Glomerular visceral epithelial cell (primary cell): ENCODE measurements at regions not wholly inside any gene's neighbourhood (a gene's known extent, or its start where the extent isn't known, plus 50 kb on each side); places are given as distances from the start of the nearest gene placed in this dataset.
A peak's percentile ranks its signal among the peaks of the same experiment; 100 is the strongest.
"Not testable (repeated sequence)": the region's sequence is repeated elsewhere in the genome, so short reads cannot be mapped to it uniquely, and the experiment has no call there.

Experiments
- DNase-seq: peaks from one replicate; pipeline ENCODE4 v3.0.0-alpha.2; 2016; ENCODE audit errors: extremely low spot score

DNA sequence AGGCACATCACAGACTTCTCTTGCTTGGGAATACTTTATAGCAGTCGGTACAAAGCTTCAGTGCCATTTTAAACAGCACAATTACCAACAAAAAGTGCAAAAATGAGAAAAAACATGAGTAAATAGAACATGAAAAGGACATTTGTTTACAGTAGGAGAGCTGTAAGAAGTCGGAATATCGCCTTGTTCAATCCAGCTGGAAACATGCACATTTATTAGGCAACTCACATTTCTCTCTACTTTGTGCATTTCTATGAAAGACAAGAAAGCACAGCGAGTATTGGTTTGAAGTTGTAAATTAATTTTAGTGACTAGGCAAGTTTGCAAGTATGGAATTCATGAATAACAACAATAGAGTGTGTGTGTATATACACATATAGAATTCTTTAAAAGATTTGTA lies 484.7 kb downstream of the DACH1 start:
- DNase-seq: no peak

DNA sequence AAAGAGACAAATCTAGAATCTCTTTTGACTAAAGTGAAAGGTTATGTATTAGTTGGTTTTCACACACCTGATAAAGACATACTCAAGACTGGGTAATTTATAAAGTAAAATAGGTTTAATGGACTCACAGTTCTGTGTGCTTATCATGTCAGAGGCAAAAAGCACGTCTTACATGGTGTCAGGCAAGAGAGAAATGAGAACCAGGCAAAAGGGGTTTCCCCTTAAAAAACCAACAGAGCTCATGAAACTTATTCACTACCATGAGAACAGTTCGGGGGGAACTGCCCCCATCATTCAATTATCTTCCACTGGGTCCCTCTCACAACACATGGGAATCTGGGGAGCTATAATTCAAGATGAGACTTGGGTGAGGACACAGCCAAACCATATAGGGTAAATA lies 486.8 kb downstream of the DACH1 start:
- DNase-seq: no peak

DNA sequence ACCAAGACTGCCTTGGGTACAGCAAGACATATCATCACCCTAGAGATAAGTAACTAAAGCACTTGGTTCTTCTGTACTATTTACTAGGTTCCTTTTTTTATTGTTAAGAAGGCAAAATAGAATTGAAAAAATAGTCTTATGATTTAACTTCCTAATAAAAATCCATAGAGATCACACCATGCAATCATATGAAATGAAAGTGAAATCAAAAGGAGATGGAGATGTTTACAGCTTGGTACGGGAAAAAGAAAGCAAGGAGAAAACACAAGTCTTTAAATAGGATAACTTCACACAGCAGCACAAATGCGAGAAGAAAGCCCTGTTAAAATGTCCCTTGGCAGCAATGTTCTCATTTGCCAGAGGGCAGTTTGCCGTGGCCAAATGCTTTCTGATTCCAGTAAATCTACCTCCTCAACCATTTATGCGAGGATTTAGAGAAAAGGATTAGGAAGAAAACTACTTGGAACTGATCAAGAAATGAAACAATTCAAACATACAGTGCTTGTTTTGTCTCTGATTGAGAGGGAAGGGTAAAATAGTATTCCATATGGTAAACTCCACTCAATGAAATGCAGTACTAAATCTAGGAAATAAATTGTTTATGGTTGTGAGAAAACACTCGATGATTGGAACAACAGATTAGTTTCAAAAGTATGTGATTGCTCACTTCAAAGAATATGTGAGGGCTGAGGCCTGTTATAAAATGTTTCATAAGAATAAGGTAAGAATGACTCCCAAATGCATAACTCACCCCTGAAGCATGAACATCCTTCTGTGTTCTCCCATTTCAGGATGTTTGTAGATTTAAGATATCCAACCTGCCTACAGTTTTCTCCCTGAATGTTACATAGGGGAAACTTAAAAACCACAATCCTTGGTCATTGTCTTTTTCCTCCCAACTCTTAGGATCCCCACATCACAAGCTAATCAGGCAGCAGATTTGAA lies 487.8 kb downstream of the DACH1 start:
- no peak for DNase-seq

DNA sequence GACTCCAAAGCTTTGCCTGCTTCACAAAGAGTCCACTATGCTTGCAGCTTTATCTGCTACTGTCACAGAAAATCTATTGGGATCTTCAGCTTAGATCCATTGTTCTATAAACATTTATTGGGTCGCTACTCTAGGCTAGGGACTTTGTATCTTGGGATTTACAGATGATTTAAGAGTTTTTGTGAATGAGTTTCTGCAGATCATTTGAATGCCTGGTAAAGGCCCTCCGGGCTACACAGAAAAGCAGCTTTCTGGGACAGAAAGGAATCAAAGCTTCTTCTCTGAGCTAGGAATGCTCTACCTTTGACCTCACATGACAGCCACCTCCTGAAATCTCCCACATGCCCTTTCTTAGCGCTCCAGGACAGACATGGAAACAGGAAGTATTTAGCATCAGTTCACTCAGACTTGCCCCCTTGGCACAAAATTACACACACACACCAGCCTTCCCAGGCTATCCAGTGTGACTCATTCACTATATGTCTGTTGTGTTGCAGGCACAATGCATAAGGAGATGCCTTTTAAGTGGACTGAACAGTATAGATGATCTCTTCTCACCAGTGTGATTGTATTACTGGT lies 492.4 kb downstream of the DACH1 start:
- DNase-seq: no peak

DNA sequence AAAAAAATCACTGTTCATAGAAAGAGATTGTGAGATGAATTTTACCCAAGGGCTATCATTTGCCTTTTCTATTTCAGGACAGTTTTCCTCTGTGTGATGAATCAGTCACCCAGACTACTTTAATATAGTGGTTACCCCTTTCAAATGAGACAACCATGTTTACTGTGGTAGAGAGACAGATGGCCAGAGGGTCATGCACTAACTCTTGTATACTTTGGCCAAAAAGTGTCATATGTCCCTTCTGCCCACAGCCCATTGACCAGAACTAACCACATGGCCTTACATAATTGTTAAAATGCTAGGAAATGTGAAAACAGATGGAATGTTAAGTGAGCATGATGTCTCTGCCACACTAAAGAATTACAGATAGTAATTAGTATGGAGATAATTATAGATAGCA lies 498.7 kb downstream of the DACH1 start:
- DNase-seq: no peak

DNA sequence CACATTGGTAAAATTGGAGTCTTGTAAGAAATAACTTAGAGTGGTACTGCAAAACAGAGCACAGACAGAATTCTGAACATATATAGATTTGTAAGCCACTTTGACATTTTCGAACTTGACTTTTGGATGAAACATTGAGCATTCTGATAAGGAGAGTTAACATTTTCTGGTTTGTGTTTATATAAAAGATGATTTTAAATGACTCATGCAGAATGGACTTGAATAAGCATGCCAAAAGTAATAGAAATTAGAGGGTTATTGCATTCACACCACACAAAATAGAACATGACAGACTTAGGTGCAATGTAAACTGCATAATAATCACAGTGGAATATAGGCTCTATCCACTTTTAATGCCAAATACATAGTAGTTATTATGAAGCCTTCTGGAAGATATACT lies 507.0 kb downstream of the DACH1 start:
- DNase-seq: no peak

DNA sequence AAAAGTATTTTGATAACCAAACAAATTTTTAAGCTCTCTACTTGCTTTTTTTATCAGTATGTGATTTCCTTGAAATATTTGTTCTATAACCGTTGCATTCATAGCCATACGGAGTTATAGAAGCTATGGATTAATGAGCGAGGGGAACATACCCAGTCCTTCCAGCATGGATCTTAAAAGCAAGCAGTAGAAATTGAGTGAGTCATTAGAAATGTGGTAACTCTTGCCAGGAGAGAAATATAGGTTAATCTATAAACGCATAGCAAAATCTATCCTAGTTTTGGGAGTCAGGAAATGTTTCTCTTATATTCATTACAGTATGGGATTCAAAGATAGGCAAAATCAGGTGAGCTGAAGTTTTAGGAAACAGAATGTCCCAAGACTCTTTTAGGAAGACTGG lies 507.4 kb downstream of the DACH1 start:
- no peak for DNase-seq

DNA sequence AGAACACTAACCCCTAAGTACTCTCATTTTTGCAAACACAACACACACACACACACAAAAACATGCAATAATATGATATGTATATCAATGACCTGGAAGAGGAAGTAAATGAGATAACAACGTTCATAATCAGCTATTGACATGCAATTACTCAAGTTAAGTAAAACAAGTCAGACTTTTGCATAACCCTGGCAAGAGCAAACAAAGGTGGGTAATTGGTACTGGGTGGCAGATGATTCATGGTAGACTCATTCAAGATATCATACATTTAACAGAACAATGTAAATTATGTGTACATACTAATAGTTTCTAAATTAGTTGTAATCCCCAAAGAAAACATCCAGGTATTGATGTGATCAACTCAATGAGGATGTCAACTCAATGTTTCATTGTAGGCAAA lies 508.8 kb downstream of the DACH1 start:
- DNase-seq: no peak

DNA sequence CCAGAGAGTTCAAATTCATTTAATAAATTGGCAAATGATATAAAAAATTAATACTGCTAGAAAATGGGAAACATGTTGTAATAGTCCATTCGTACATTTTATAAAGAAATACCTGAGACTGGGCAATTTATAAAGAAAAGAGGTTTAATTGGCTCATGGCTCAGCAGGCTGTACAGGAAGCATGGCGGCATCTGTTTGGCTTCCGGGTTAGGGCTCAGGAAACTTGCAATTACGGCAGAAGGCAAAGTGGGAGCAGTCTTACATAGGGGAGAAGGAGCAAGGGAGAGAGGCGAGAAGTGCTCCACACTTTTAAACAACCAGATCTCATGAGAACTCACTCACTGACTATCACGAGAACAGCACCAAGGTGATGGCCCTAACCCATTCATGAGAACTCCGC lies 512.0 kb downstream of the DACH1 start:
- no peak for DNase-seq

DNA sequence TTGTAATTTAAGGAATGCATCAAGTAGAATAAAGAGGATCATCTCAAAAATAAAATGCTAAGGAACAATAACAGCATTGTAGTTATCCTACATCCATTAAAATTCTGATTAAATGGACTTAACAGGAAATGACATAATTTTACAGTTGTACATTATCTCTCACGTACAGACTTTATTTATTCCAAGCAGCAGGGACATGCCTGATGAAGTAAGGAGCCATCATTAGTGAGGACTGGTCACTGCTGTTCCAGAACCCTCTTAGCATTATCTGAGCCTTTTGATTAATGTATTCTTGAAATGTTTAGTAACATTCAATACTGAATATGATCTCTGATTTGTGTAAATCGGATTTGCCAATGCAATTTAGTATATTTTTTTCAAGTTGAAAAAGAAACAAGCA lies 516.1 kb downstream of the DACH1 start:
- no peak for DNase-seq

DNA sequence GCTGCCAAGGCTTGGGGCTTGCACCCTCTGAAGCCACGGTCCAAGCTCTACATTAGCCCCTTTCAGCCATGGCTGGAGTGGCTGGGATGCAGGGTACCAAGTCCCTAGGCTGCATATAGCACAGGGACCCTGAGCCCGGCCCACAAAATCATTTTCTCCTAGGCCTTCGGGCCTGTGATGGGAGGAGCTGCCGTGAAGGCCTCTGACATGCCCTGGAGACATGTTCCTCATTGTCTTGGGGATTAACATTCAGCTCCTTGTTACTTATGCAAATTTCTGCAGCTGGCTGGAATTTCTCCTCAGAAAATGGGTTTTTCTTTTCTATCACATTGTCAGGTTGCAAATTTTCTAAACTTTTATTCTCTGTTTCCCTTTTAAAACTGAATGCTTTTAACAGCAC lies 521.1 kb downstream of the DACH1 start:
- DNase-seq: not testable (repeated sequence)

DNA sequence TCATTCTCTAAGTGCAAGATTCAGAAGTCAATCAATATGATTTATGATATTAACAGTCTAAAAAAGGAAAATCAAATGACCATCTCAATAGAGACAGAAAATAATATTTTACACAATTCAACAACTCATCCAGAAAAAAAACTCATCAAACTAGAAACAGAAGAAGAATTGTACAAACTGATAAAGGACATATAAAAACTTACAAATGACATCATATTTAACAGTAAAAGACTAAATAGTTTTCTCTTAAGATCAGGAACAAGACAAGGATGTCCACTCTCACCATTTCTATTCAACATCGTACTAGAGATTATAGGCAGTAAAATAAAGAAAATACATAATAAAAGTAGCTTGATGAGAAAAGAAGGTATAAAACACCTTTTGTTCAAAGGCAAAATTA lies 527.3 kb downstream of the DACH1 start:
- no peak for DNase-seq

DNA sequence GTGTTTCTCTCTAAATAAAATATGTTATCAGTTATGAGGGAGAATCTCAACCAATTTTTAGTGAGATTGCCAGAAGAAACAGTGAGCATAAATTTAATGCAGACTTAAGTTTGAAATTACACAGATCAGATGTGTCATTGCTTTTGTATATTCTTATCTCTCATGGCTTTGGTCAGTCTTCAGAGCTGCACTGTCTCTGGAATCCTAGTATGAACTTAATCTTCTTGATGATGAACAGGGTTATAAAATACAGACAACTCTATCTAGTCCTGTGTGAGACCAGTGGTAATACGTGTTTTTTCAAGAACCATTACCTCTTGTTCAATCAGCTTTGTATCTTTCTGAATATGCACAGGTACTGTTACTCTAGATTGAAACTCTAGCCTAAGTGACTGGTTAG lies 528.0 kb downstream of the DACH1 start:
- DNase-seq: no peak

DNA sequence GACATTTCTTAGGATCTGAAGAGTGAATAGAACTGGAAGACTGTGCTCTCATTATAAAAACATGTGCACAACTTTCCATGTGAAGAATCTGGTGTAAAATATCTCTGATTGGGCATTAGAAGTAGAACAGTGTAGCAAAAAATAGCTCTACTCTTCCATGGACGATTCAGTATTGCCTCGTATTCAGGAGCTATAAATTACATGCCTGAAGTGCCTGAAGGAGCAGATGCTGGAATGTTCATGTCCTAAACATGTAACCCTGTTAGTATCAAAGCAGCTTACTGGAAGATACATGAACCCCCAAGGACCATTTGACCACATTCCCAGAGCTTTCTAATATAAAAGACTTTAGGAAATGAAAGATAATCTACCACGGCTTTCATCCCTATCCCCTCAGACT lies 528.9 kb downstream of the DACH1 start:
- no peak for DNase-seq

DNA sequence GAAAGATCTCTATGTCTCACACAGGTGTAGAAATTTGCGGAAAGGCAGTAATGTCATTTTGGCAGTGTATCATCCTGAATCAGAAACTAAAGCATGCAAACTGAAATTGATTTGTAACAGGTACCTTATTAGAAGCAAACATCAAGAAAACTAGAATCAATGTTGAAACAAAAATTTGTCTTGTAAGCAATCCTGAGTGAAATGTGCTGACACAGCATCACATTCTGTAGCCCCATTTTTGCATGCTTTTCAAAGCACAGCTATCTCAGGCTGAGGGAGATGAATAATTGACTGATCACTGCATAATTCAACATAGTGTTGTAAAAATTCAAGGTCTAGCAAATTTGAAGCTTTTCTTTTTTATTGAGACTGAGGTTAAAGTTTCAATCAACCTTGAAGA lies 539.7 kb downstream of the DACH1 start:
- no peak for DNase-seq

DNA sequence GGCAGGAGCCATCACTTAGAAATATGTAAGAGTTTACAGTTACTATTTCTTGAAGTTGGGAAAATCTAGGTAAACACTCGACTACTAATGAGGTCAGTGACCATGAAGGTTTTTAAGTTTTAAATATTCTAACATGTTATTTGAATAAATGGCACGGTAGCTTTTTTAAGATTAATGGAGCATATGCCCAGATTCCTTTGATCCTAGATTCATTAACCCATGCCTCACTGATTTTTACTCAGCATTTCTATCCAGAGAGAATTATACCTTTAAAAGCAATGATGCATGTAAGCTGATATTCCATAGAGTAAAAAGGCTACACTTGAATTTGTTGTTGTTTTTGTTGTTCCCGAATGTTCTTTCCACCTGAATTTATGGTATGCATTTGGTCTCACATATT lies 541.4 kb downstream of the DACH1 start:
- no peak for DNase-seq

DNA sequence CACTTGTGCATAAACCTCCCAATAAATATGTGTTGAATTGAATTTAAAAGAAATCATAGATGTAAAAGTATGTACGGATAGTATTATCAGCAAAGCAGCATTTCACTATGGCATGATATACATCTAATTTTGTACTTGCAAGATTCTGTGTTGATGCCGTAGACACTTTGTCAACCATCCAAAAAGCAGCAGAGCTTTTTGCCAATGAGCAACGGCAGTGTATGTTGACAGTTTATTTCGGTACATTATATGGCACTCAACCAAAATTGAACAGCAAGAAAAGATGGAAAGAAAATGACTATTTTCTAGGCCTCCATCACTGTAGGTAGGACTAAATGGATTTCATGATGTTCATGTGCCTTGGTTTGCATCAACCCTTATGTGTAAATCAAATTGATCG lies 543.7 kb downstream of the DACH1 start:
- DNase-seq: no peak

DNA sequence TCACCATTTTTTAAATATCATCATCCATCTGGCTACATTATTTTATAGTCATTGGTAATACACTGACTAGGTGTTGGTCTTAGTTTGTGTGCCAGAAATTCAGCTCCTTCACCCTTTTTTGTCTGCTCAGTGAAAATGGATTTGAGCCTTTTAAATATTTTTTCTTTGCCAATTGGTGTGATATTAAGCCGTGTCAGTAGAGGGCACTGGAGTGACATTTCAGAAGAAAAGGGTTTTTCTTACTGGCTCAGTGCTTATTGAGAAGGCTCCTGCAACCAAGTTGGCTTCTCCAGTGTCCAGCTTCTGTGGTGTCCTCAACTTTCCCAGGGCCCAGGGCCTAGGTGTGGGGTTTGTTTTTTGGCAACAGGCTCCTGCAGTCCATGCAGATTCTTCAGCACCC lies 546.6 kb downstream of the DACH1 start:
- DNase-seq: peak; percentile 22

DNA sequence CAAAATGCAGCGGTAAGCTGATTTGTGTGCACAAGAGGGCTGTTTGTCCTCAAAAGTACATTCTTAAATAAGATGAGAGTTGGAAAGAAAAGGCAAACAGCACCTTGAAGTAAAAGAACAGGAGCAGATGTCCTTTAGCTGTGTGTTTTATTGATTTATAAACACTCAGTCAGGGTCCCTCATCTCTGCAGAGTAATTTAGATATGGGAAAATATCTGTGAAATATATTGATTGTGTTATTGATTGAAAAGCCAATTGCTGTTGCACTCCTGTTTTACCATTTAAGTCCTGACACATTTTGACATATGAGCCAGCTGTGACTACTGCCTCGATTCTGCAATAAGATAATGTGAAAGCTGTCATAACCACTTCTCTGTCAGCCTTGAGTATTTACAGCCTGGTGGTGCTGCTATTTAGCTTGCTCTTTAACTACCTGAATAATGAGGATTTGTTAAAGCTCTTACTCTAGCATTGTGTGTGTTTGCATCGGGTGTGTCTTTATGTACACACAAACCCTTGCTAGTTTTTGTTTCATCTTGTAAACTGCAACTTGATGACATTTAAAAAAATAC lies 550.1 kb downstream of the DACH1 start:
- no peak for DNase-seq

DNA sequence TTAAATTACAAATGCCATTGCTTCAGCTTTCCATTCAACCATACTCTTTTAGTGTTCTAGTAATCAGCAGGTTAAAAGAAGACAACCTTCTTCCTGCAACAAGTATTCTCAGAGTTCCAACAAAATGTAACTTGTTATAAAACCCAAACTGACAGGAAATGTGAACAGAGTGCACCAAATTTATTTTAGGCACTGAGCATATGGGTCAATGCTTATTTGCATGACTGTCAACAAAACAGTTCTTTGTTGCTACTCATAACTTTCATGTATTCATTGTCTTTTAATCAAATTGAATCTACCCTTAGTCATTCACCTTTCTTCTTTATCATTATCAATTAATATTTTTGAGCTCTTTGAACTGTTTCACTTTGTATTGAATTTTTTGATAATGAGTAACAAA lies 554.1 kb downstream of the DACH1 start:
- no peak for DNase-seq

DNA sequence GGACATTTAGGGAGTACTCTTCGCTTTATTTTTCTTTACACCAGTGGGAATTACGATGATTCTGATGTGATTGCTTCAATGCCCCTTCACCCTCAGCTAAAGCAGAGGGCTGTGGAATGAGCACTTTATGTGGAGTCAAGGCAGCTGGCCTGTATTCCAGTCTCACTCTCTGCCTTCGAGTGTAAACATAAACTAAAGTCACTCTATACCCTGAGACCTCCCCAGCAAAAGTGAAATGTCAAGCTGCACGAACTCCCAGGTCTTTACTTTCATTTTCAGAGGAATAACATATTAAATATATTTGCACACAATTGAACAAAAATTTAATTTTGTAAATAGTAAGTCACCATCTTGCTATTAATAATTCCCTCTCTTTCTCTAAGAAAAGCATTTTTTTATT lies 557.1 kb downstream of the DACH1 start:
- DNase-seq: no peak

DNA sequence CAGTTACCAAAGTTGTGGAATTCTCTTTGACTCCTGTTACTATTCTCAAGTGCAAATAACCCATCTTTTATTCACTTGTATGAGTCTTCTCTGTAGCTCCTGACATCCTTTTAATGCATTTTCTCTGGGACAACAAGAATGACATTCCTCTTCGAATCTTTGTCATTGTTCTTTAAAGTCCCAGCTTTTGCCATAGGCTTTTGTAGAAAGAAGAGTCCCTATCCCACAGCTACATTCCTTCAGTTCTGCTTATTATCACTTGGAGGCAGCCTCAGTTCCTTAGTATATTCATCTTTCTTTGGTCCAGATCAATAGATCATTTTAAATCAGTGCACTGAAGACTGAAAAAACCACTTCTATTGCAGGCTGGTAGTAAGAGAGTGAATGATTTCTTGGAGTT lies 560.2 kb downstream of the DACH1 start:
- DNase-seq: no peak

DNA sequence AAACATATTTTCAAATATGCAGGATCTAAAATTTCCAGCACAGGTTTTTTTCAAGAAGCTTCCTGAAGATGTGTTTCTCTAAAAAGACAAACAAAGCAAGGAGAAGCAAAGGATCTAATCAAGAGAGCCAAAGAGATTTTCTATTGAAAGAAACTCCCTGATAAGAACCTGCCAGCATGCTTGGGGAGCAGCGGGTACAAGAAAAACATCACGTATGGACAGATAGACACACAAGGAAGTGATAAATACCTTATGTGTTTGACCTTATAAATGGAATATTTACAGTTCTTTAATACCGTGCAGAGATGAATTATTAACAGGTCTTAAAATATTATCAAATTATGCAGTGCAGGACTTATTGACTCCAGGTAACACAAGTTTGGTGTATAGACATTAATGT lies 562.1 kb downstream of the DACH1 start:
- DNase-seq: no peak
